PC-9 (cell line): ENCODE measurements at regions not wholly inside any gene's neighbourhood (a gene's known extent, or its start where the extent isn't known, plus 50 kb on each side); places are given as distances from the start of the nearest gene placed in this dataset.
"Not testable (repeated sequence)": the region's sequence is repeated elsewhere in the genome, so short reads cannot be mapped to it uniquely, and the experiment has no call there.

Experiments
- BruUV-seq: library from RNA; stranded (reverse); fragments of 400-500 nt; replicated peaks from 2 replicates; lab custom pipeline; 2021; lab: Mats Ljungman, UMichigan
- CTCF ChIA-PET: fragments of 300-600 bp; sonication (Branson Sonifier 250); formaldehyde crosslinking; loops from one replicate; lab custom pipeline; 2022; ENCODE audit warnings: antibody characterized with exemption; lab: Charles Lee
- POLR2A ChIA-PET: fragments of 300-600 bp; sonication (Branson Sonifier 250); formaldehyde crosslinking; loops from one replicate; lab custom pipeline; 2022; ENCODE audit warnings: antibody characterized with exemption; ENCODE audit not compliant: unreplicated experiment; lab: Charles Lee
- DNase-seq, 2 experiments: peaks; one replicate each; pipeline versions ENCODE4 v3.0.0 to v3.0.0-alpha.2; 2015 to 2022; ENCODE audit warnings: mixed read lengths in 1 of 2
- H2AFZ ChIP-seq: fragments of 200-600 bp; sonication (generic); 2 replicates; pipeline ENCODE4 v1.8.1; 2017; ENCODE audit warnings: antibody characterized with exemption
- H3F3A ChIP-seq: fragments of 200-600 bp; sonication (generic); 2 replicates; pipeline ENCODE4 v1.8.1; 2017; ENCODE audit warnings: antibody characterized with exemption, mild to moderate bottlenecking, low read depth; ENCODE audit not compliant: insufficient read depth
- H3K27ac ChIP-seq: fragments of 200-600 bp; sonication (generic); 2 replicates; pipeline ENCODE4 v1.6.1; 2016; ENCODE audit warnings: mixed run types
- H3K27me3 ChIP-seq: fragments of 200-600 bp; sonication (generic); 2 replicates; pipeline ENCODE4 v1.6.1; 2016; ENCODE audit warnings: low read depth, mixed run types; ENCODE audit not compliant: insufficient read depth
- H3K36me3 ChIP-seq: fragments of 200-600 bp; sonication (generic); 2 replicates; pipeline ENCODE4 v1.6.1; 2016; ENCODE audit warnings: low read depth, mixed run types
- H3K4me1 ChIP-seq: fragments of 200-600 bp; sonication (generic); replicated peaks from 2 replicates; pipeline ENCODE4 v1.6.1; 2016; ENCODE audit warnings: mixed run types; ENCODE audit not compliant: insufficient read depth
- H3K4me2 ChIP-seq: fragments of 200-600 bp; sonication (generic); 2 replicates; pipeline ENCODE4 v1.6.1; 2017; ENCODE audit warnings: mixed run types
- H3K4me3 ChIP-seq: fragments of 200-600 bp; sonication (generic); 2 replicates; pipeline ENCODE4 v1.6.1; 2016; ENCODE audit warnings: mixed run types
- H3K79me2 ChIP-seq: fragments of 200-600 bp; sonication (generic); 2 replicates; pipeline ENCODE4 v1.6.1; 2017; ENCODE audit warnings: low read depth, mixed run types
- H3K9me2 ChIP-seq: fragments of 200-600 bp; sonication (generic); 2 replicates; pipeline ENCODE4 v1.8.1; 2017; ENCODE audit warnings: mild to moderate bottlenecking; ENCODE audit not compliant: insufficient read depth
- H3K9me3 ChIP-seq: fragments of 200-600 bp; sonication (generic); 2 replicates; pipeline ENCODE4 v1.8.1; 2016; ENCODE audit warnings: low read depth; ENCODE audit not compliant: insufficient read depth
- H4K20me1 ChIP-seq: fragments of 200-600 bp; sonication (generic); 2 replicates; pipeline ENCODE4 v1.8.1; 2017; ENCODE audit not compliant: insufficient read depth
- EZH2 ChIP-seq: fragments of 200-600 bp; sonication (generic); IDR thresholded peaks from 2 replicates; pipeline ENCODE4 v1.8.0; 2017; ENCODE audit warnings: antibody characterized with exemption, low read depth
- intact Hi-C: fragments of 100-400 bp; cut with micrococcal nuclease; formaldehyde crosslinking; loops from one replicate; pipeline ENCODE4 v1.10.0; 2022; ENCODE audit not compliant: unreplicated experiment
- TF ChIP-seq, protein P1 (sequence below): fragments of 200-600 bp; sonication (generic); conservative IDR thresholded peaks from 2 replicates; pipeline ENCODE4 v1.6.1; 2017; ENCODE audit warnings: mixed run types, antibody characterized with exemption, mild to moderate bottlenecking, moderate library complexity

DNA sequence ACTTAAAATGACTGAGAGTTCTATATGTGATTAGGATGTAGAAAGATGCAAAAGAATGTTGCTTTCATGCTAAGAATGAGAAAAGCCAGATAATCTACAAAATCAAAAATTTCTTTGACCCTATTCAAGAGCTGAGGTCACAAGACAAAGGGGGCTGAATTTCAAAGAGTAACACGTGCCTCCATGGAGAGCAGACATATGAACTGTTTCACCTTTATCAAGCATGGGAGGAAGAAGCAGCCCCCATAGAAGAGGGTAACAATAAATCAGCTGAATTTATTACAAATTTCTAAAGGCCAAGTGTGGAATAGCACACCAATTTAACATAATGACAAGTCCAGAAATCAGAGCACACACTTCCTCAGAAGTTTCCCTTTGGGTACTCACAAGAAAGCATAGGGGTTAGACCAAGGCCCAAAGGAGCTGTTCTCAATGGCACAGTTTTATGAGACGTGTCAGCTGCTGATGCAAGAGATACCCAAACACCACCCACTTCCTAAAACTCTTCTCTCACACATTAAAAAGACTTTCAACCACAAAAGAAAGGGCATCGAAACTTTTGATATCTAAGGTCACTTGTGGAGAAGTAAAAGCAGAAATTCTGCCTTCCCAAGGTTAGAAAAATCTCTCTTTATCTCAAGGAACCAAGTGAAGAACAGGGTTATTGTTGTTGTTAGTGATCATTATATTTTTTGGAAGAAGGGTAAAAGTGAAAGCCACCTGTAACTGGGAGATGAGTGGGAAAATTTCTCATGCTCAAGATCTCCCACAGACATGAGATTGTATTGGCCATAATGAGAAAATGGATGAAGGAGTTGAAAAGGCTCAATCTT is 950.1 kb downstream of the TRIB2 start:
- H2AFZ ChIP-seq: no peak overlapping the region
- DNase-seq: no peak
- H3K79me2 ChIP-seq: no peaks in the 10 kb centered on the region
- H3K36me3 ChIP-seq: no peaks in the 10 kb centered on the region
- no peaks in the 10 kb centered on the region for H3F3A ChIP-seq
- no peaks in the 10 kb centered on the region for H3K9me2 ChIP-seq
- no TSS peak for BruUV-seq
- no peak overlapping the region for H3K27ac ChIP-seq
- no peak overlapping the region for H3K4me3 ChIP-seq
- no peaks in the 10 kb centered on the region for H3K27me3 ChIP-seq
- no peak for TF ChIP-seq EZH2
- TF ChIP-seq, protein P1, sequence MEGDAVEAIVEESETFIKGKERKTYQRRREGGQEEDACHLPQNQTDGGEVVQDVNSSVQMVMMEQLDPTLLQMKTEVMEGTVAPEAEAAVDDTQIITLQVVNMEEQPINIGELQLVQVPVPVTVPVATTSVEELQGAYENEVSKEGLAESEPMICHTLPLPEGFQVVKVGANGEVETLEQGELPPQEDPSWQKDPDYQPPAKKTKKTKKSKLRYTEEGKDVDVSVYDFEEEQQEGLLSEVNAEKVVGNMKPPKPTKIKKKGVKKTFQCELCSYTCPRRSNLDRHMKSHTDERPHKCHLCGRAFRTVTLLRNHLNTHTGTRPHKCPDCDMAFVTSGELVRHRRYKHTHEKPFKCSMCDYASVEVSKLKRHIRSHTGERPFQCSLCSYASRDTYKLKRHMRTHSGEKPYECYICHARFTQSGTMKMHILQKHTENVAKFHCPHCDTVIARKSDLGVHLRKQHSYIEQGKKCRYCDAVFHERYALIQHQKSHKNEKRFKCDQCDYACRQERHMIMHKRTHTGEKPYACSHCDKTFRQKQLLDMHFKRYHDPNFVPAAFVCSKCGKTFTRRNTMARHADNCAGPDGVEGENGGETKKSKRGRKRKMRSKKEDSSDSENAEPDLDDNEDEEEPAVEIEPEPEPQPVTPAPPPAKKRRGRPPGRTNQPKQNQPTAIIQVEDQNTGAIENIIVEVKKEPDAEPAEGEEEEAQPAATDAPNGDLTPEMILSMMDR: no peak
- H4K20me1 ChIP-seq: no peaks in the 10 kb centered on the region
- no peaks in the 10 kb centered on the region for H3K4me1 ChIP-seq
- POLR2A ChIA-PET: no interaction called here
- H3K9me3 ChIP-seq: no peaks in the 10 kb centered on the region
- intact Hi-C loops: no loop called here
- CTCF ChIA-PET: no interaction called here
- no peak overlapping the region for H3K4me2 ChIP-seq

DNA sequence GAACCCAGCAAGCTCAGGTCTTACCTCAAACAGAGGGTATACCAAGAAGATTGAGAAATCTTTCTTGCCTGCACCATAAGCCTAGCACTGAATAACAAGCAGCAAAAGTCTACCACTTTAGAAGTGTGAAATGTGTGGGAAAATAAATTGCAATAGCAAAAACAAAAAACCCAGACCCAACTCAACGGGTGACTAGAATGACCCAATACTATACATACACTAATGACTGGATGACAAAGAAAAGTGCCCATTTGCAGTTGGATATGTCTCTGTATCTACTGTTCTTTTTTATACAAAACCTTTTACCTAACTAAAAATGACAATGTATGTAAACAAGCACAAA is 950.6 kb downstream of the TRIB2 start:
- H3K27me3 ChIP-seq: no peaks in the 10 kb centered on the region
- no peak for TF ChIP-seq EZH2
- TF ChIP-seq, protein P1: no peak
- H3K4me3 ChIP-seq: no peak overlapping the region
- H3K9me3 ChIP-seq: no peaks in the 10 kb centered on the region
- no peak overlapping the region for H2AFZ ChIP-seq
- no peaks in the 10 kb centered on the region for H3K79me2 ChIP-seq
- H4K20me1 ChIP-seq: no peaks in the 10 kb centered on the region
- H3K4me2 ChIP-seq: no peak overlapping the region
- no peak for DNase-seq
- H3K9me2 ChIP-seq: no peaks in the 10 kb centered on the region
- POLR2A ChIA-PET: no interaction called here
- no peak overlapping the region for H3K27ac ChIP-seq
- no TSS peak for BruUV-seq
- intact Hi-C loops: no loop called here
- no peaks in the 10 kb centered on the region for H3F3A ChIP-seq
- H3K4me1 ChIP-seq: no peaks in the 10 kb centered on the region
- H3K36me3 ChIP-seq: no peaks in the 10 kb centered on the region
- CTCF ChIA-PET: no interaction called here

DNA sequence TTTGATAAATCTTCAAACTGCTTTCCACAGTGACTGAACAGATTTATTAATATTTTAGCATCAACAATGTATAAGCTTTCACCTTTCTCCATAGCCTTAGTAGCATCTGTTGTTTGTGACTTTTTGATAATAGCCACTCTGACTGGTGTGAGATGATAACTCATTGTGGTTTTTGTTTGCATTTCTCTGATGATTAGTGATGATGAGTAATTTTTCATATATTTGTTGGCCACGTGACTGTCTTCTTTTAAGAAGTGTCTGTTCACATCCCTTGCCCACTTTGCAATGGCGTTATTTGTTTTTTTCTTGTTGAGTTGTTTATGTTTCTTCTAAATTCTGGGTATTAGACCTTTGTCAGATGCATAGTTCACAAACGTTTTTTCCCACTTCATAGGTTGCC is 952.9 kb downstream of the TRIB2 start:
- no peak for TF ChIP-seq EZH2
- TF ChIP-seq, protein P1: no peak
- intact Hi-C loops: no loop called here
- H3K27me3 ChIP-seq: no peaks in the 10 kb centered on the region
- H3F3A ChIP-seq: no peaks in the 10 kb centered on the region
- H3K9me3 ChIP-seq: no peaks in the 10 kb centered on the region
- no TSS peak for BruUV-seq
- H3K79me2 ChIP-seq: no peaks in the 10 kb centered on the region
- ChIA-PET CTCF (no interaction called here), POLR2A (no interaction called here)
- H3K27ac ChIP-seq: no peak overlapping the region
- H3K36me3 ChIP-seq: no peaks in the 10 kb centered on the region
- no peaks in the 10 kb centered on the region for H4K20me1 ChIP-seq
- no peaks in the 10 kb centered on the region for H3K9me2 ChIP-seq
- H2AFZ ChIP-seq: 0 out of 2 replicates have a peak overlapping the region, but pooled peaks have one; percentile 17
- H3K4me3 ChIP-seq: no peak overlapping the region
- no peak overlapping the region for H3K4me2 ChIP-seq
- H3K4me1 ChIP-seq: no peaks in the 10 kb centered on the region
- no peak for DNase-seq

DNA sequence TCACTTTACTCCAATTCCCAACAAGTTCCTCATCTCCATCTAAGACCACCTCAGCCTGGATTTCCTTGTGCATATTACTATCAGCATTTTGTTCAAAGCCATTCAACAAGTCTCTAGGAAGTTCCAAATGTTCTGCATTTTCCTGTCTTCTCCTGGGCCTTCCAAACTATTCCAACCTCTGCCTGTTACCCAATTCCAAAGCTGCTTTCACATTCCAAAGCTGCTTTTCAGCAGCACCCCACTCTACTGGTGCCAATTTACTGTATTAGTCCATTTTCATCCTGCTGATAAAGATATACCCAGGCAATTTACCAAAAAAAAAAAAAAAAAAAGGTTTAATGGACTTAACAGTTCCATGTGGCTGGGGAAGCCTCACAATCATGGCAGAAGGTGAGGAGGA is 957.1 kb downstream of the TRIB2 start:
- H3K79me2 ChIP-seq, H3K4me1 ChIP-seq, H3K36me3 ChIP-seq, H3K4me3 ChIP-seq, BruUV-seq, H3F3A ChIP-seq, DNase-seq, H2AFZ ChIP-seq, H3K27me3 ChIP-seq, H3K9me2 ChIP-seq, intact Hi-C loops, H3K9me3 ChIP-seq, H4K20me1 ChIP-seq, H3K4me2 ChIP-seq, H3K27ac ChIP-seq, POLR2A ChIA-PET: not testable (repeated sequence)
- CTCF ChIA-PET: interaction anchor here (0.7 kb wide), 1 partner anchor 140 kb away, joined by 5 read pairs; no protein-coding TSS in a partner anchor
